IMR-90 (cell line): ENCODE measurements at regions not wholly inside any gene's neighbourhood (a gene's known extent, or its start where the extent isn't known, plus 50 kb on each side); places are given as distances from the start of the nearest gene placed in this dataset.

Source experiments
- BHLHE40 ChIP-seq: fragments of 150-350 bp; IDR thresholded peaks from 2 replicates; pipeline ENCODE4 v1.6.1; 2016; ENCODE audit warnings: mild to moderate bottlenecking, low read depth, low read length
- MXI1 ChIP-seq: IDR thresholded peaks from 2 replicates; pipeline ENCODE4 v1.6.1; 2012; ENCODE audit warnings: low read depth, mild to moderate bottlenecking, low read length, moderate library complexity, borderline replicate concordance
- TF ChIP-seq, protein P1 (sequence below): conservative IDR thresholded peaks from 2 replicates; pipeline ENCODE4 v1.5.1; 2012; ENCODE audit warnings: mild to moderate bottlenecking, low read depth, low read length, improper control_type of control experiment

DNA sequence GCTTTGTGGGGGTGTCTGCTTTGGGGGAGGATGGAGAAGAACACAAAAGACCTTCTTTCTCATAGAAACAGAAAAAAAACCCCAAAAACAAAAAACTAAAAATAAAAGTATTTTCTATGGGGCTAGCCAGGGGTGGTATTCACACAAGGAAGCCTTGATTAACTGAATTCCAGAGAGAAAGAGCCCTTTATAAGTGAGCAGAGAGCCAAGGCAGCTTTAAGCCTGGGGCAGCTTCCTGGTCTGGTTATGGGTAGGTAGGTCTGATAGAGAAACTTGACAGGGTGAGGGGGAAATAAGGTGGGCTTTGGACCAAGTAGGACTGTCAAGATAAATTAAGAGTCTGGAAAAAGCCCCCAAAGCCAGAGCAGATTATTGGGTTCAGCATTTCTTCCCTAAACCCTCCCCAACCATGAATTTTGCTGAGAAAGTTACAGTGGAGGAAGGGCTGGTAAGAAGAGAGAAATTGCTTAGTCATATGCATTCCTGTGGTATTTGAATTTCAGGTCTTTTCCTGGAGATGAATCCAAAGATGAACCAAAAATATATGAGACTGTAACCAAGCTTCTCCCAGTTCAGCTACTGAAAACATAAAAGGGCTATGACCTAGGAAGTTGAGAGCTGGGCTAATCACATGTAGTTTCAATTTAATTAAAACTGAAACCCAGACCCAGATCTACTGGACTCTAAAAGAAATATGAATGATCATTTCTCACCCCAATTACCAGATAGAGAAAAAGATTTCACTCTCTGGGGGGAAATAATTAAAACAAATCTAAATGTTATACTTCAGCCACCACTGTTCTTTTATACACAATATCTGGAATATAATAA lies 144.8 kb downstream of the TBC1D30 start:
- TF ChIP-seq BHLHE40: no peak
- TF ChIP-seq, protein P1, sequence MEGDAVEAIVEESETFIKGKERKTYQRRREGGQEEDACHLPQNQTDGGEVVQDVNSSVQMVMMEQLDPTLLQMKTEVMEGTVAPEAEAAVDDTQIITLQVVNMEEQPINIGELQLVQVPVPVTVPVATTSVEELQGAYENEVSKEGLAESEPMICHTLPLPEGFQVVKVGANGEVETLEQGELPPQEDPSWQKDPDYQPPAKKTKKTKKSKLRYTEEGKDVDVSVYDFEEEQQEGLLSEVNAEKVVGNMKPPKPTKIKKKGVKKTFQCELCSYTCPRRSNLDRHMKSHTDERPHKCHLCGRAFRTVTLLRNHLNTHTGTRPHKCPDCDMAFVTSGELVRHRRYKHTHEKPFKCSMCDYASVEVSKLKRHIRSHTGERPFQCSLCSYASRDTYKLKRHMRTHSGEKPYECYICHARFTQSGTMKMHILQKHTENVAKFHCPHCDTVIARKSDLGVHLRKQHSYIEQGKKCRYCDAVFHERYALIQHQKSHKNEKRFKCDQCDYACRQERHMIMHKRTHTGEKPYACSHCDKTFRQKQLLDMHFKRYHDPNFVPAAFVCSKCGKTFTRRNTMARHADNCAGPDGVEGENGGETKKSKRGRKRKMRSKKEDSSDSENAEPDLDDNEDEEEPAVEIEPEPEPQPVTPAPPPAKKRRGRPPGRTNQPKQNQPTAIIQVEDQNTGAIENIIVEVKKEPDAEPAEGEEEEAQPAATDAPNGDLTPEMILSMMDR: no peak
- TF ChIP-seq MXI1: no peak
